ENCODE measurements at regions not wholly inside any gene's neighbourhood (a gene's known extent, or its start where the extent isn't known, plus 50 kb on each side); places are given as distances from the start of the nearest gene placed in this dataset.
A peak's percentile ranks its signal among the peaks of the same experiment; 100 is the strongest.

GRCh38 chr6:95071464-95071863 is 505.9 kb upstream of the MANEA start:
- no peak for DNase-seq

GRCh38 chr6:95078457-95078856 is 498.9 kb upstream of the MANEA start:
- no peak for DNase-seq

- no peak for DNase-seq
These were observed 496.1 kb upstream of the MANEA start for GRCh38 chr6:95081231-95081630.

GRCh38 chr6:95081949-95082348 is 495.4 kb upstream of the MANEA start:
- no peak for DNase-seq

GRCh38 chr6:95083506-95083905 is 493.8 kb upstream of the MANEA start:
- no peak for DNase-seq

GRCh38 chr6:95084867-95085266 is 492.5 kb upstream of the MANEA start:
- DNase-seq: no peak

GRCh38 chr6:95087394-95088097 is 489.8 kb upstream of the MANEA start:
- DNase-seq: peak; percentile 97

- peak; percentile 58 for DNase-seq
These were observed 485.4 kb upstream of the MANEA start for GRCh38 chr6:95091823-95092436.

GRCh38 chr6:95093154-95093553 is 484.2 kb upstream of the MANEA start:
- DNase-seq: no peak

GRCh38 chr6:95094751-95095663 is 482.3 kb upstream of the MANEA start:
- no peak for DNase-seq

GRCh38 chr6:95095855-95096254 is 481.5 kb upstream of the MANEA start:
- no peak for DNase-seq

GRCh38 chr6:95099410-95099809 is 477.9 kb upstream of the MANEA start:
- DNase-seq: no peak

- no peak for DNase-seq
These were observed 468.1 kb upstream of the MANEA start for GRCh38 chr6:95109212-95109611.

- no peak for DNase-seq
These were observed 466.6 kb upstream of the MANEA start for GRCh38 chr6:95110767-95111166.

GRCh38 chr6:95117236-95117635 is 460.1 kb upstream of the MANEA start:
- no peak for DNase-seq

- DNase-seq: no peak
These were observed 457.4 kb upstream of the MANEA start for GRCh38 chr6:95119927-95120326.

- no peak for DNase-seq
These were observed 456.4 kb upstream of the MANEA start for GRCh38 chr6:95120984-95121383.

GRCh38 chr6:95127261-95127660 is 450.1 kb upstream of the MANEA start:
- DNase-seq: no peak

GRCh38 chr6:95128439-95128838 is 448.9 kb upstream of the MANEA start:
- DNase-seq: no peak

GRCh38 chr6:95128947-95129346 is 448.4 kb upstream of the MANEA start:
- DNase-seq: no peak

- peak; percentile 3 for DNase-seq
These were observed 443.8 kb upstream of the MANEA start for GRCh38 chr6:95133578-95133977.

- DNase-seq: no peak
These were observed 442.2 kb upstream of the MANEA start for GRCh38 chr6:95135182-95135581.

- DNase-seq: no peak
These were observed 435.2 kb upstream of the MANEA start for GRCh38 chr6:95142101-95142500.
